Stimulated activated CD8-positive, alpha-beta memory T cell treated with anti-CD3 and anti-CD28 coated beads, Interleukin-15, amount 100 ng/mL, for 48 hours (primary cell): ENCODE measurements at regions not wholly inside any gene's neighbourhood (a gene's known extent, or its start where the extent isn't known, plus 50 kb on each side); places are given as distances from the start of the nearest gene placed in this dataset.

ENCODE experiments used
- DNase-seq, 2 donors: peaks; one replicate each; pipeline ENCODE4 v3.0.0-alpha.2; 2020; ENCODE audit warnings: low read depth in 2 of 2

GRCh38 chr11:70675697-70676374 lies 277.5 kb downstream of the CTTN start:
- no peak for DNase-seq

GRCh38 chr11:70677232-70677916 lies 279.0 kb downstream of the CTTN start:
- DNase-seq = no peak

- DNase-seq = no peak
Measured at GRCh38 chr11:70678931-70679900, 280.9 kb downstream of the CTTN start.

GRCh38 chr11:70680781-70681281 lies 282.5 kb downstream of the CTTN start:
- DNase-seq = peak; percentile 10 to 14

- DNase-seq = no peak
Measured at GRCh38 chr11:70682056-70682455, 283.7 kb downstream of the CTTN start.

GRCh38 chr11:70682760-70683159 lies 284.4 kb downstream of the CTTN start:
- no peak for DNase-seq

GRCh38 chr11:70687716-70688115 lies 289.4 kb downstream of the CTTN start:
- no peak for DNase-seq

GRCh38 chr11:70688142-70688541 lies 289.8 kb downstream of the CTTN start:
- no peak for DNase-seq

- no peak for DNase-seq
Measured at GRCh38 chr11:70689764-70690163, 291.4 kb downstream of the CTTN start.

GRCh38 chr11:70692131-70692530 lies 293.8 kb downstream of the CTTN start:
- DNase-seq = no peak

- DNase-seq = no peak
Measured at GRCh38 chr11:70694371-70694770, 296.0 kb downstream of the CTTN start.

- no peak for DNase-seq
Measured at GRCh38 chr11:70695086-70695960, 297.0 kb downstream of the CTTN start.

GRCh38 chr11:70696076-70696475 lies 297.7 kb downstream of the CTTN start:
- no peak for DNase-seq

- DNase-seq = no peak
Measured at GRCh38 chr11:70696564-70696963, 298.2 kb downstream of the CTTN start.

- no peak for DNase-seq
Measured at GRCh38 chr11:70697701-70698100, 299.4 kb downstream of the CTTN start.

- no peak for DNase-seq
Measured at GRCh38 chr11:70698871-70699270, 300.5 kb downstream of the CTTN start.

GRCh38 chr11:70699294-70700221 lies 301.2 kb downstream of the CTTN start:
- DNase-seq = no peak

GRCh38 chr11:70700453-70700852 lies 302.1 kb downstream of the CTTN start:
- DNase-seq = no peak

GRCh38 chr11:70700871-70701270 lies 302.5 kb downstream of the CTTN start:
- DNase-seq = no peak

- DNase-seq = no peak
Measured at GRCh38 chr11:70702040-70702648, 303.8 kb downstream of the CTTN start.
